ENCODE measurements at regions not wholly inside any gene's neighbourhood (a gene's known extent, or its start where the extent isn't known, plus 50 kb on each side); places are given as distances from the start of the nearest gene placed in this dataset.

DNA sequence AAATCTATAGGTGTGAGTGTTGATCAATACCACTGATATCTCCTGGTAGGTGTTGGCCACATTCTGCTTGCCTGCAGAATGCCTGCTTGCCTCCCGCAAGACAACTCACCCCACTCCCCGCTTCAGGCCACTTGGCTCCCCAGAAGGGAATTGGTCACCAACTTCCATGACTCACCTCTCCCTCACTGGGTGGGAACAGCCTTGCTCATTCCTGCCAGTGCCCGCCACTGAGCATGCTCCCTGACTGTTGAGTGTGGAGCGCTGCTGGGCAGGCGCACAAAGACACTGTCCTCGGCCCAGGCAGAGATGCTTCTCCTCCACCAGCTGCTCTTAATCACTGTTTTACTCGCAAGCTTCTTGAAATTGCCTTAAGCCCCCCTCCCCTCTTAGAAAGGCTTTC is 57.3 kb upstream of the PPP2R3A start:
- TF ChIP-seq, protein P1, sequence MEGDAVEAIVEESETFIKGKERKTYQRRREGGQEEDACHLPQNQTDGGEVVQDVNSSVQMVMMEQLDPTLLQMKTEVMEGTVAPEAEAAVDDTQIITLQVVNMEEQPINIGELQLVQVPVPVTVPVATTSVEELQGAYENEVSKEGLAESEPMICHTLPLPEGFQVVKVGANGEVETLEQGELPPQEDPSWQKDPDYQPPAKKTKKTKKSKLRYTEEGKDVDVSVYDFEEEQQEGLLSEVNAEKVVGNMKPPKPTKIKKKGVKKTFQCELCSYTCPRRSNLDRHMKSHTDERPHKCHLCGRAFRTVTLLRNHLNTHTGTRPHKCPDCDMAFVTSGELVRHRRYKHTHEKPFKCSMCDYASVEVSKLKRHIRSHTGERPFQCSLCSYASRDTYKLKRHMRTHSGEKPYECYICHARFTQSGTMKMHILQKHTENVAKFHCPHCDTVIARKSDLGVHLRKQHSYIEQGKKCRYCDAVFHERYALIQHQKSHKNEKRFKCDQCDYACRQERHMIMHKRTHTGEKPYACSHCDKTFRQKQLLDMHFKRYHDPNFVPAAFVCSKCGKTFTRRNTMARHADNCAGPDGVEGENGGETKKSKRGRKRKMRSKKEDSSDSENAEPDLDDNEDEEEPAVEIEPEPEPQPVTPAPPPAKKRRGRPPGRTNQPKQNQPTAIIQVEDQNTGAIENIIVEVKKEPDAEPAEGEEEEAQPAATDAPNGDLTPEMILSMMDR (conservative IDR thresholded peaks at IDR 0.05; ENCODE audit: low read depth, low read length), result no peak
- TF ChIP-seq POLR2A (IDR thresholded peaks at IDR 0.05; ENCODE audit: low read depth, low read length) (no peak), CEBPB (IDR thresholded peaks at IDR 0.05; ENCODE audit: low read depth, low read length) (no peak), USF2 (IDR thresholded peaks at IDR 0.05; ENCODE audit: low read depth, low read length) (no peak), MAZ (IDR thresholded peaks at IDR 0.05; ENCODE audit: borderline replicate concordance, low read depth, low read length) (no peak), RAD21 (IDR thresholded peaks at IDR 0.05; ENCODE audit: low read length) (no peak), ELK1 (IDR thresholded peaks at IDR 0.05; ENCODE audit: borderline replicate concordance, low read depth, low read length) (no peak), BHLHE40 (IDR thresholded peaks at IDR 0.05; ENCODE audit: low read depth, low read length) (no peak), RCOR1 (IDR thresholded peaks at IDR 0.05; ENCODE audit: insufficient replicate concordance, low read length) (no peak)
